Neural cell (in vitro differentiated cells): ENCODE measurements at regions not wholly inside any gene's neighbourhood (a gene's known extent, or its start where the extent isn't known, plus 50 kb on each side); places are given as distances from the start of the nearest gene placed in this dataset.

Experiments used
- H2AFZ ChIP-seq: fragments of 200-600, 300-800 bp; sonication (generic), shearing (Covaris generic); 2 replicates; pipeline ENCODE4 v1.6.0; 2014; ENCODE audit warnings: low read depth, mild to moderate bottlenecking, antibody characterized with exemption, low read length, moderate library complexity
- H3F3A ChIP-seq: fragments of 200-600 bp; shearing (Covaris generic); 2 replicates; pipeline ENCODE4 v1.6.1; 2016; ENCODE audit warnings: mild to moderate bottlenecking, moderate library complexity, mixed read lengths, antibody characterized with exemption, low read length; ENCODE audit not compliant: insufficient read depth, poor library complexity, severe bottlenecking
- H3K27ac ChIP-seq: fragments of 200-600, 300-800 bp; sonication (generic), shearing (Covaris generic); 2 replicates; pipeline ENCODE4 v1.5.1; 2014; ENCODE audit warnings: mild to moderate bottlenecking, low read length, moderate library complexity
- H3K27me3 ChIP-seq: fragments of 300-800, 200-600 bp; sonication (generic), shearing (Covaris generic); 2 replicates; pipeline ENCODE4 v1.6.0; 2014; ENCODE audit warnings: mild to moderate bottlenecking, low read depth, low read length, moderate library complexity; ENCODE audit not compliant: insufficient read depth
- H3K36me3 ChIP-seq: fragments of 300-800, 200-600 bp; sonication (generic), shearing (Covaris generic); 2 replicates; pipeline ENCODE4 v1.5.1; 2014; ENCODE audit warnings: mild to moderate bottlenecking, antibody characterized with exemption, low read length, moderate library complexity; ENCODE audit not compliant: insufficient read depth
- H3K4me2 ChIP-seq: fragments of 300-800, 200-600 bp; sonication (generic), shearing (Covaris generic); 2 replicates; pipeline ENCODE4 v1.6.0; 2014; ENCODE audit warnings: mild to moderate bottlenecking, low read length
- H3K4me3 ChIP-seq: fragments of 300-800, 200-600 bp; sonication (generic), shearing (Covaris generic); 2 replicates; pipeline ENCODE4 v1.5.1; 2014; ENCODE audit warnings: mild to moderate bottlenecking, low read length, moderate library complexity
- H3K79me2 ChIP-seq: fragments of 200-600 bp; shearing (Covaris generic); replicated peaks from 2 replicates; pipeline ENCODE4 v1.6.0; 2014; ENCODE audit warnings: mild to moderate bottlenecking, low read length, moderate library complexity; ENCODE audit not compliant: insufficient read depth
- H3K9ac ChIP-seq: fragments of 300-800, 200-600 bp; sonication (generic), shearing (Covaris generic); 2 replicates; pipeline ENCODE4 v1.6.1; 2016; ENCODE audit warnings: mild to moderate bottlenecking, low read length, mixed read lengths
- H3K9me2 ChIP-seq: fragments of 200-600 bp; shearing (Covaris generic); 2 replicates; pipeline ENCODE4 v1.6.1; 2016; ENCODE audit warnings: mild to moderate bottlenecking, low read length, mixed read lengths; ENCODE audit not compliant: insufficient read depth
- H3K9me3 ChIP-seq: fragments of 200-600, 300-800 bp; sonication (generic), shearing (Covaris generic); 2 replicates; pipeline ENCODE4 v1.6.1; 2016; ENCODE audit warnings: mild to moderate bottlenecking, mixed run types, low read length, moderate library complexity, mixed read lengths
- H4K20me1 ChIP-seq: fragments of 200-600 bp; shearing (Covaris generic); 2 replicates; pipeline ENCODE4 v1.6.1; 2016; ENCODE audit warnings: mild to moderate bottlenecking, mixed run types; ENCODE audit not compliant: insufficient read depth
- CTCF ChIP-seq: fragments of 450-650 bp; IDR thresholded peaks from 2 replicates; pipeline ENCODE4 v1.5.1; 2014; ENCODE audit warnings: antibody characterized with exemption, mild to moderate bottlenecking, moderate library complexity; ENCODE audit not compliant: poor library complexity, severe bottlenecking
- EP300 ChIP-seq: fragments of 450-650 bp; conservative IDR thresholded peaks from 2 replicates; pipeline ENCODE4 v1.6.1; 2014; ENCODE audit warnings: antibody characterized with exemption, mild to moderate bottlenecking, moderate library complexity; ENCODE audit not compliant: poor library complexity, severe bottlenecking
- EZH2 ChIP-seq: fragments of 200-600, 300-800 bp; shearing (Covaris generic), sonication (generic); IDR thresholded peaks from 2 replicates; pipeline ENCODE4 v1.6.1; 2014; ENCODE audit warnings: antibody characterized with exemption, low read length, borderline replicate concordance, mild to moderate bottlenecking; ENCODE audit not compliant: insufficient read depth, poor library complexity, severe bottlenecking
- MXI1 ChIP-seq: fragments of 450-650 bp; conservative IDR thresholded peaks from 2 replicates; pipeline ENCODE4 v1.6.1; 2014; ENCODE audit warnings: antibody characterized with exemption, mild to moderate bottlenecking; ENCODE audit not compliant: poor library complexity, severe bottlenecking
- POLR2AphosphoS5 ChIP-seq: IDR thresholded peaks from 2 replicates; pipeline ENCODE4 v1.6.1; 2012
- RAD21 ChIP-seq: fragments of 450-650 bp; conservative IDR thresholded peaks from 2 replicates; pipeline ENCODE4 v1.6.1; 2014; ENCODE audit warnings: antibody characterized with exemption, mild to moderate bottlenecking, moderate library complexity
- REST ChIP-seq: IDR thresholded peaks from 2 replicates; pipeline ENCODE4 v1.6.1; 2012; ENCODE audit warnings: borderline replicate concordance
- SMC3 ChIP-seq: fragments of 450-650 bp; conservative IDR thresholded peaks from 2 replicates; pipeline ENCODE4 v1.6.1; 2014; ENCODE audit warnings: antibody characterized with exemption, mild to moderate bottlenecking, moderate library complexity; ENCODE audit not compliant: poor library complexity

- Histone ChIP-seq H3K36me3 (no peaks in the 10 kb centered on the region), H3K4me3 (no peak overlapping the region), H3K9me2 (no peaks in the 10 kb centered on the region), H3K27me3 (no peaks in the 10 kb centered on the region), H2AFZ (no peak overlapping the region), H3K9me3 (no peaks in the 10 kb centered on the region), H4K20me1 (no peaks in the 10 kb centered on the region), H3K9ac (no peak overlapping the region), H3F3A (no peaks in the 10 kb centered on the region), H3K79me2 (no peaks in the 10 kb centered on the region), H3K4me2 (no peak overlapping the region), H3K27ac (no peak overlapping the region)
- TF ChIP-seq REST: no peak
- no peak for TF ChIP-seq POLR2AphosphoS5
- TF ChIP-seq RAD21: no peak
These were observed 827.7 kb downstream of the TNS3 start for GRCh38 chr7:46754140-46754720.

GRCh38 chr7:46753662-46754061 is 828.2 kb downstream of the TNS3 start:
- H3K27me3 ChIP-seq: no peaks in the 10 kb centered on the region
- H3K9me2 ChIP-seq: no peaks in the 10 kb centered on the region
- no peak for TF ChIP-seq MXI1
- TF ChIP-seq CTCF: no peak
- no peak for TF ChIP-seq POLR2AphosphoS5
- no peak for TF ChIP-seq SMC3
- TF ChIP-seq EP300: no peak
- TF ChIP-seq EZH2: no peak
- no peak for TF ChIP-seq REST
- no peak for TF ChIP-seq RAD21
- H3K27ac ChIP-seq: no peak overlapping the region
- no peaks in the 10 kb centered on the region for H3K9me3 ChIP-seq
- H3K4me3 ChIP-seq: no peak overlapping the region
- no peak overlapping the region for H3K4me2 ChIP-seq
- no peak overlapping the region for H2AFZ ChIP-seq
- no peaks in the 10 kb centered on the region for H3F3A ChIP-seq
- no peaks in the 10 kb centered on the region for H4K20me1 ChIP-seq
- H3K36me3 ChIP-seq: no peaks in the 10 kb centered on the region
- no peak overlapping the region for H3K9ac ChIP-seq
- no peaks in the 10 kb centered on the region for H3K79me2 ChIP-seq
